SKM-1 (cell line): ENCODE measurements at regions not wholly inside any gene's neighbourhood (a gene's known extent, or its start where the extent isn't known, plus 50 kb on each side); places are given as distances from the start of the nearest gene placed in this dataset.

Experiments used
- DNase-seq: peaks from one replicate; lab custom pipeline; 2025; ENCODE audit not compliant: unreplicated experiment; lab: John Stamatoyannopoulos, UW

GRCh38 chr7:34457329-34457728 lies 200.7 kb upstream of the NPSR1 start:
- no peak for DNase-seq

GRCh38 chr7:34463830-34464229 lies 194.2 kb upstream of the NPSR1 start:
- no peak for DNase-seq

- no peak for DNase-seq
These were observed 186.2 kb upstream of the NPSR1 start for GRCh38 chr7:34471844-34472243.

GRCh38 chr7:34486371-34486770 lies 171.6 kb upstream of the NPSR1 start:
- DNase-seq = no peak

- no peak for DNase-seq
These were observed 170.5 kb upstream of the NPSR1 start for GRCh38 chr7:34487391-34488115.

GRCh38 chr7:34488766-34489165 lies 169.3 kb upstream of the NPSR1 start:
- no peak for DNase-seq

GRCh38 chr7:34491899-34492298 lies 166.1 kb upstream of the NPSR1 start:
- DNase-seq = no peak

GRCh38 chr7:34493752-34494151 lies 164.3 kb upstream of the NPSR1 start:
- no peak for DNase-seq

GRCh38 chr7:34497153-34497777 lies 160.8 kb upstream of the NPSR1 start:
- no peak for DNase-seq

- no peak for DNase-seq
These were observed 156.9 kb upstream of the NPSR1 start for GRCh38 chr7:34501156-34501555.

GRCh38 chr7:34507191-34507590 lies 150.8 kb upstream of the NPSR1 start:
- DNase-seq = no peak

GRCh38 chr7:34523226-34523918 lies 134.6 kb upstream of the NPSR1 start:
- no peak for DNase-seq

- DNase-seq = no peak
These were observed 127.8 kb upstream of the NPSR1 start for GRCh38 chr7:34530259-34530658.

GRCh38 chr7:34539003-34539402 lies 119.0 kb upstream of the NPSR1 start:
- no peak for DNase-seq

- no peak for DNase-seq
These were observed 113.4 kb upstream of the NPSR1 start for GRCh38 chr7:34544621-34545020.

GRCh38 chr7:34550996-34551395 lies 107.0 kb upstream of the NPSR1 start:
- no peak for DNase-seq

- DNase-seq = no peak
These were observed 105.5 kb upstream of the NPSR1 start for GRCh38 chr7:34552502-34552901.

- no peak for DNase-seq
These were observed 100.0 kb upstream of the NPSR1 start for GRCh38 chr7:34558022-34558421.

- no peak for DNase-seq
These were observed 93.9 kb upstream of the NPSR1 start for GRCh38 chr7:34564091-34564490.

GRCh38 chr7:34567906-34568305 lies 90.1 kb upstream of the NPSR1 start:
- DNase-seq = peak; percentile 63

GRCh38 chr7:34569975-34570699 lies 87.9 kb upstream of the NPSR1 start:
- DNase-seq = no peak

GRCh38 chr7:34575006-34575405 lies 83.0 kb upstream of the NPSR1 start:
- no peak for DNase-seq
